GM18508 (cell line): ENCODE measurements at regions not wholly inside any gene's neighbourhood (a gene's known extent, or its start where the extent isn't known, plus 50 kb on each side); places are given as distances from the start of the nearest gene placed in this dataset.

Source experiments
- ATAC-seq: cut with Tn5 transposase; IDR thresholded peaks from one replicate; pipeline ENCODE4 v1.9.1; 2021; ENCODE audit warnings: moderate number of reproducible peaks; ENCODE audit not compliant: insufficient read depth, unreplicated experiment

DNA sequence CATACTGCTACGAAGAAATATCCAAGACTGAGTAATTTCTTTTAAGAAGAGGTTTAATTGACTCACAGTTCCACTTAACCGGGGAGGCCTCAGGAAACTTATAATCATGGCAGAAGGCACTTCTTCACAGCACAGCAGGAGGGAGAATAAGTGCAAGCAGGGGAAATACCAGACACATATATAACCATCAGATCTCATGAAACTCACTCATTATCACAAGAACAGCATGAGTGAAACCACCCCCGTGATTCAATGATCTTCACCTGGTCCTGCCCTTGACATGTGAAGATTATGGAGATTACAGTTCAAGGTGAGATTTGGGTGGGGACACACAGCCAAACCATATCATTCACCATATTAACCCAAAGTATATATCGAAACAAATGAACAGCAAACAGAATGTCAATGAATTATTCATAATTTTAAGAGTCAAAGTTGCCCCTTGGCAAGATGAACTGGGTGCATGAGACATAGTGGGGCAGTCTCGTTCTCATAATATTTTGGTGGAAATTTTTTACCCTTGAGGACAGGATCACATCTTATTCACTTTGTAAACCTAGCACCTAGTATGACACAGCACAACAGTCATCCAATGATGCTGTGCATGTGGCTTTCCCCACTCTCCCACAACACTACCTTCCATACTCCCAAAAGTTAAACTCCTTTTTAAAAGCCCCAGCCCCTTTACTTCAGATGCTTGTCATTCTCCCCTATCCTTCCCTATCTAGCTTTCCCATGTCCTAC is 425.3 kb downstream of the ZEB2 start:
- ATAC-seq: no peak

DNA sequence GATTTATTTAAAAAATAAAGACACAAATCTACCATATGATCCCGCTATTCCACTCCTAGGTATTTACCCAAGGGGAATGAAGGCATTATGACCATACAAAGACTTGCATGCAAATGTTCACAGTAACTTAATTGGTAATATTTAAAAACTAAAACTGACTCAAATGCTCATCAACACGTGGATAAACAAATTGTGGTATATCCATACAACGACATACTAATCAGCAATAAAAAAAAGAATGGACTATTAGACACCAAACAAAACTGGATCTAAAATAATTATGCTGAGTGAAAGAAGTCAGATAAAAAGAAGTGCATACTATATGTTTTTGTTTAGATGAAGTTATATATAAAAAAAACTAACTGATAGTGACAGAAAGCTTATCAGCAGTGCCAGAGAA is 428.3 kb downstream of the ZEB2 start:
- ATAC-seq: no peak

GRCh38 chr2:144088863-144089262 is 431.1 kb downstream of the ZEB2 start:
- no peak for ATAC-seq

GRCh38 chr2:144086965-144087364 is 433.0 kb downstream of the ZEB2 start:
- no peak for ATAC-seq

DNA sequence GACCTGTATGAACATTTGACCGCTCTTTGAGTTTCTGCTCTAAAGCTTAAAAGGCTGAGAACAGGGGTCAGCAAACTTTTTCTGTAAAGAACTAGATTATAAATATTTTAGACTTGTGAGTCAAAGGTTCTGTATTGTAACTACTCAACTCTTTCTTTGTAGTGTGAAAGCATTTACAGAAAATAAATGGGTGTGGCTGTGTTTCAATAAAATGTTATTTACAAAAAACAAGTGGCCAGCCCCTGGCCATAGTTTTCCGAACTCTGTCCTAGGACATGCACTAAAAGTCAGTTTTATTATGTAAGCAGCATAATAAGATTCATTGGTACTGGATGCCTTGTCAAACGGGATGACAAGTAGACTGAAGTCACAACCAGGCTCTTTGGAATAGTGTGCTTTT is 434.9 kb downstream of the ZEB2 start:
- no peak for ATAC-seq

DNA sequence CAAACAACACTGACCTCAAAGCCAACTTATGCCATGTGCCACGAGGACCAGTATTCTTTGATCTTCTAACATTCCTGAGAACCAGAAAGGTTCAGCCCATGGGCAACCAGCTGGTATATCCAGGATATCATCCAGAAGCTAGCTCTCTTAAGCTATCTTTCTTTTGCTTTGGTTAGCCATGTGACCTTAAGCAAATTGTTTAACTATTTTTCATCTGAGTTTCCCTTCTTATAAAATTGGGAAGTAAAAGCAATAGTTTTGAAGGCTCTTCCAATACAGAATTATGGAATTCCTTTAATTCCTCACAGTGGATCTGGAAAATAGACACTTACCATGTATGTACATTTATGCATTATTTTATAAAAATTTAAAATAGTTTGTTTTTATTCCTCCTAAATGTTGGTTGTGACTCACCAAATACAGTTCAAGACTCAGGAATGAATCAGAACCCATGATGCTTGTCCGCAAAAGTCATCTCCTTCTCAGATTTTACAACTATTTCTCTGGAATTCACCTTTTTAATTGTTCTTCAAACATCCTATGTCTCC is 435.7 kb downstream of the ZEB2 start:
- ATAC-seq: no peak

GRCh38 chr2:144083211-144083610 is 436.7 kb downstream of the ZEB2 start:
- no peak for ATAC-seq

GRCh38 chr2:144082777-144083176 is 437.1 kb downstream of the ZEB2 start:
- no peak for ATAC-seq

DNA sequence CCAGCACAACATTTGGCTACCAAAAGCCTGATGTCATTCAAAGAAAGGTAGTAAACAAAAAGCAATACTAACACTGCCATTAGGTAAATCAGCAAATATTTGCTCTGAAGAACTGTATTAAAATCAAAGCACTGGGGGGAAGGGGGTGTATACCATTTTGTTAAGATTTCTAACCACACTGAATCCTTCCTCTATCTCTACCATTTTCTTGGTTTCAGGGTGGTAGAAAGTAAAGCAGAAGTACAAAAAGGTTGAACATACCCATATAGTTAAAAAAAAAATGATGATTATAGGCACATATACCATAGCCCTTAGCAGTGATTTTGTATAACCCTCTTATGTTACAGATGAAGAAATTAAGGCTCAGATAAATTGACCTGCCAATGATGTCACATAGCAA is 437.6 kb downstream of the ZEB2 start:
- no peak for ATAC-seq

GRCh38 chr2:144081272-144081671 is 438.6 kb downstream of the ZEB2 start:
- ATAC-seq: no peak

- no peak for ATAC-seq
These were observed 440.1 kb downstream of the ZEB2 start for GRCh38 chr2:144079803-144080202.

GRCh38 chr2:144078802-144079724 is 440.9 kb downstream of the ZEB2 start:
- ATAC-seq: no peak

- no peak for ATAC-seq
These were observed 441.8 kb downstream of the ZEB2 start for GRCh38 chr2:144078106-144078505.

- ATAC-seq: no peak
These were observed 445.5 kb downstream of the ZEB2 start for GRCh38 chr2:144074450-144074849.

- no peak for ATAC-seq
These were observed 448.5 kb downstream of the ZEB2 start for GRCh38 chr2:144071461-144071860.

GRCh38 chr2:144067506-144067905 is 452.4 kb downstream of the ZEB2 start:
- ATAC-seq: no peak

GRCh38 chr2:144063602-144064001 is 456.3 kb downstream of the ZEB2 start:
- ATAC-seq: no peak

- no peak for ATAC-seq
These were observed 465.0 kb downstream of the ZEB2 start for GRCh38 chr2:144054911-144055310.

DNA sequence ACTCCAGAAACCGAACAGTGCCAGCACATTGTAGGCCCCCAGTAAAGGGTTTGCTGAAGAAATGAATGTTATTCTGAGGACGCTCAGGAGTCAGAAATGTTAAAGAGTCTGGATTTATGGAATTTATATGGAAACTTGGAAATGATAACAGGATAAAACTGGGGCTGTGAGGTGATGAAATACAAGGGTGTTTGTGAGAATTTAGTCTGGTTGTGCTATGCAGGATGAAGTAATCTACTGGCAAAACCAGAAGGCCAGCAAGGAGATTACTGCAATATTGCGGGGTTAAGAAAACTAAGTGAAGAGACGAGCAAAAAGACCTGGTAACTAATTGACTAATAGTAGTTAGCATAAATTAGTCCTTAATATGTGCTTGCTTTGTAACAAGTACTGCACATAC is 467.8 kb downstream of the ZEB2 start:
- ATAC-seq: no peak

DNA sequence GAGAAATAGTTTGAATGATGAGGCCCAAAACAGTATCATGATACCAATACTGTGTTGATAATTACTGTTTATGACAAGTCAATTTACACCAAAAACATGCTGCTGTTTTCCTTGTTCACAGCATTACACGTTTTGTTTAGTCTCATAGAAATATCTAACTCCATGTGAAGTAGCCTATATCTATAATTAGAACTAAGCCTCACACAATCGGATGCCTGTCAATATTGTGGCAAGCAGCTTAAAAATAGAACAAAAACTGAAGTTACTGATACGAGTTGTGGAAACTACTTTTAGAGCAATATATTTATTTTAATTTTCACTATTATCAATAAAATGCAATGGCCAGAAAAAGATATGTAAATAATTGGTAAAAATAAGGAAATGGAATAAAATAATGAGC is 470.8 kb downstream of the ZEB2 start:
- no peak for ATAC-seq

- ATAC-seq: no peak
These were observed 471.3 kb downstream of the ZEB2 start for GRCh38 chr2:144048631-144049060.
